MM.1S (cell line): ENCODE measurements at regions not wholly inside any gene's neighbourhood (a gene's known extent, or its start where the extent isn't known, plus 50 kb on each side); places are given as distances from the start of the nearest gene placed in this dataset.

ENCODE experiments used
- EZH2 ChIP-seq: fragments of 300-600 bp; sonication (generic); optimal IDR thresholded peaks from 2 replicates; pipeline ENCODE3; 2017; ENCODE audit warnings: low read depth, mild to moderate bottlenecking, antibody characterized with exemption, low read length, mixed read lengths
- TF ChIP-seq, protein P1 (sequence below): fragments of 300-600 bp; sonication (generic); IDR thresholded peaks from 2 replicates; pipeline ENCODE4 v1.5.1; 2016; ENCODE audit warnings: antibody characterized with exemption, low read length, mixed read lengths

DNA sequence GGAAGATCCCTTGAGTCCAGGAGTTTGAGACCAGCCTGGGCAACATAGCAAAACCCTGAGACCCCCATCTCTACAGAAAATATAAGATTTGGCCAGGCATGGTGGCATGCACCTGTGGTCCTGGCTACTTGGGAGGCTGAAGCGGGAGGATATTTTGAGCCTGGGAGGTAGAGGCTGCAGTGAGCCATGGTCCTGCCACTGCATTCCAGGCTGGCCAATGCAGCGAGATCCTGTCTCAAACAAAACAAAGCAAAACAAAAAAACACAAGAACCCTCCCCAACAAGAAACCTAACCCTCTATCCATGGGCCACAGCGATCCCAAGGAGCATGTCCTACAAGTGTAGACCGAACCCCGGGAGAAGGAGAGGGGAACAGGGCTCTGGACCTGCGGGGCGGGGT is 133.3 kb downstream of the MGAT5B start:
- no peak for TF ChIP-seq EZH2
- TF ChIP-seq, protein P1, sequence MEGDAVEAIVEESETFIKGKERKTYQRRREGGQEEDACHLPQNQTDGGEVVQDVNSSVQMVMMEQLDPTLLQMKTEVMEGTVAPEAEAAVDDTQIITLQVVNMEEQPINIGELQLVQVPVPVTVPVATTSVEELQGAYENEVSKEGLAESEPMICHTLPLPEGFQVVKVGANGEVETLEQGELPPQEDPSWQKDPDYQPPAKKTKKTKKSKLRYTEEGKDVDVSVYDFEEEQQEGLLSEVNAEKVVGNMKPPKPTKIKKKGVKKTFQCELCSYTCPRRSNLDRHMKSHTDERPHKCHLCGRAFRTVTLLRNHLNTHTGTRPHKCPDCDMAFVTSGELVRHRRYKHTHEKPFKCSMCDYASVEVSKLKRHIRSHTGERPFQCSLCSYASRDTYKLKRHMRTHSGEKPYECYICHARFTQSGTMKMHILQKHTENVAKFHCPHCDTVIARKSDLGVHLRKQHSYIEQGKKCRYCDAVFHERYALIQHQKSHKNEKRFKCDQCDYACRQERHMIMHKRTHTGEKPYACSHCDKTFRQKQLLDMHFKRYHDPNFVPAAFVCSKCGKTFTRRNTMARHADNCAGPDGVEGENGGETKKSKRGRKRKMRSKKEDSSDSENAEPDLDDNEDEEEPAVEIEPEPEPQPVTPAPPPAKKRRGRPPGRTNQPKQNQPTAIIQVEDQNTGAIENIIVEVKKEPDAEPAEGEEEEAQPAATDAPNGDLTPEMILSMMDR = no peak
